SH-SY5Y (cell line): ENCODE measurements at regions not wholly inside any gene's neighbourhood (a gene's known extent, or its start where the extent isn't known, plus 50 kb on each side); places are given as distances from the start of the nearest gene placed in this dataset.

Experiments used
- GATA2 ChIP-seq: IDR thresholded peaks from 2 replicates; pipeline ENCODE4 v1.6.1; 2011; ENCODE audit warnings: mild to moderate bottlenecking, low read depth, low read length
- GATA3 ChIP-seq: IDR thresholded peaks from 2 replicates; pipeline ENCODE4 v1.6.1; 2011; ENCODE audit warnings: low read depth, mild to moderate bottlenecking, low read length, moderate library complexity

DNA sequence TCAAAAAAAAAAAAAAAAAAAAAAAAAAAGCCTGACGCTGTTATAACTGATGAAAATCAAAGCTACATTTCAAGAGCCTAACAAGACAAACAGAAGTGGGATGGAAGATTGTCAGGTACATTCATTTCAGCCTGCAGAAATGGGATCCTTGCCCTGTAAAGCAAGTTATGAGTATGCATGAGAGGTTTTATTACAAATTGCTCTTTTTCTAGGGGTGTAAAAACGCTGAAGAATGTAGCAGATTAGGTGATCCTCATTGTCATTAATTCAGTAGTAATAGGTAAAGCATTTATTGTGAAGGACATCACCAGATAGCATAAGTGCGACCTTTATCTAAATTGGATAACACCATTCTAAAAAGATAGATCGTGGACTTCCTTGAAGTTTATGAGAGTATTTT is 208.3 kb downstream of the KCNJ2 start:
- no peak for TF ChIP-seq GATA2
- no peak for TF ChIP-seq GATA3
